Gastrocnemius medialis (tissue), 4 donors: ENCODE measurements at regions not wholly inside any gene's neighbourhood (a gene's known extent, or its start where the extent isn't known, plus 50 kb on each side); places are given as distances from the start of the nearest gene placed in this dataset.

ENCODE experiments used
- POLR2A ChIP-seq, 2 donors: fragments of 450-650 bp; IDR thresholded peaks; one replicate each; pipeline ENCODE4 v1.6.1; 2017; ENCODE audit warnings: antibody characterized with exemption in 2 of 2, mild to moderate bottlenecking in 2 of 2, moderate library complexity in 2 of 2
- TF ChIP-seq, protein P1 (sequence below), 5 experiments: fragments of 450-650 bp in 3 of 5; fragments of 200-600 bp in 2 of 5; sonication (generic) in 2 of 5; IDR thresholded peaks in 4 of 5; conservative IDR thresholded peaks in 1 of 5; 1 replicate in 4 of 5; 2 replicates in 1 of 5; pipeline ENCODE4 v1.5.1; 2016 to 2019; ENCODE audit warnings: antibody characterized with exemption in 5 of 5, mild to moderate bottlenecking in 3 of 5, moderate library complexity in 3 of 5

DNA sequence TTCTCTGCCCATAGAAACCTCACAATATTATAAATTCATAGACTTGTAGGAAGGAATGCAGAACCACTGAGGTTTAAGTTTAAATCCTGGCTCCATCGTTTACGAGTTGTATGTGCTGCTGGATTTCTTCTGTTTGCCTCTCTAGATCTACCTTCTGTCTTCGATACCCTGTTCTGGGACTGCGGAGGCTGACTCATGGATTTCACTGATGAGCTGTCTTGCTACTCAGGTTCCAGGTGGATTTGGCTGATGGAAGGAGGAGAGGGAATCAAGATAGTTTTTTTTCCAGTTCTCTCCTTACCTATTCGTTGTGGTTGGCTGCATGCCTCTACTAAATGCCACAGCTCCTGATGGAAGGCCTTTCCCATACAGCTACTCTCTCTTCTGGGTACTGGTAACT lies 375.8 kb downstream of the REEP3 start:
- TF ChIP-seq, protein P1, sequence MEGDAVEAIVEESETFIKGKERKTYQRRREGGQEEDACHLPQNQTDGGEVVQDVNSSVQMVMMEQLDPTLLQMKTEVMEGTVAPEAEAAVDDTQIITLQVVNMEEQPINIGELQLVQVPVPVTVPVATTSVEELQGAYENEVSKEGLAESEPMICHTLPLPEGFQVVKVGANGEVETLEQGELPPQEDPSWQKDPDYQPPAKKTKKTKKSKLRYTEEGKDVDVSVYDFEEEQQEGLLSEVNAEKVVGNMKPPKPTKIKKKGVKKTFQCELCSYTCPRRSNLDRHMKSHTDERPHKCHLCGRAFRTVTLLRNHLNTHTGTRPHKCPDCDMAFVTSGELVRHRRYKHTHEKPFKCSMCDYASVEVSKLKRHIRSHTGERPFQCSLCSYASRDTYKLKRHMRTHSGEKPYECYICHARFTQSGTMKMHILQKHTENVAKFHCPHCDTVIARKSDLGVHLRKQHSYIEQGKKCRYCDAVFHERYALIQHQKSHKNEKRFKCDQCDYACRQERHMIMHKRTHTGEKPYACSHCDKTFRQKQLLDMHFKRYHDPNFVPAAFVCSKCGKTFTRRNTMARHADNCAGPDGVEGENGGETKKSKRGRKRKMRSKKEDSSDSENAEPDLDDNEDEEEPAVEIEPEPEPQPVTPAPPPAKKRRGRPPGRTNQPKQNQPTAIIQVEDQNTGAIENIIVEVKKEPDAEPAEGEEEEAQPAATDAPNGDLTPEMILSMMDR (IDR thresholded peaks at IDR 0.05 in 4 of 5, conservative IDR thresholded peaks at IDR 0.05 in 1 of 5) = no peak
- no peak for TF ChIP-seq POLR2A (IDR thresholded peaks at IDR 0.05)
